Panc1 (cell line): ENCODE measurements at regions not wholly inside any gene's neighbourhood (a gene's known extent, or its start where the extent isn't known, plus 50 kb on each side); places are given as distances from the start of the nearest gene placed in this dataset.

Experiments
- ATAC-seq: fragments of 200-7000 bp; cut with Tn5 transposase; 2 replicates; pipeline ENCODE4 v1.9.1; 2020; ENCODE audit warnings: mild to moderate bottlenecking, moderate library complexity
- BruUV-seq: library from RNA; stranded (reverse); fragments of 400-500 nt; replicated peaks from 2 replicates; lab custom pipeline; 2021; lab: Mats Ljungman, UMichigan
- CTCF ChIA-PET: fragments of 300-600 bp; sonication (Branson Sonifier 250); formaldehyde crosslinking; loops from one replicate; lab custom pipeline; 2022; ENCODE audit warnings: antibody characterized with exemption; lab: Charles Lee
- POLR2A ChIA-PET: fragments of 300-600 bp; sonication (Branson Sonifier 250); formaldehyde crosslinking; loops from one replicate; lab custom pipeline; 2022; ENCODE audit warnings: antibody characterized with exemption; lab: Charles Lee
- DNase-seq: peaks from one replicate; pipeline ENCODE4 v3.0.0-alpha.2; 2010; ENCODE audit warnings: low read depth, low spot score
- H3K27ac ChIP-seq: 2 replicates; pipeline ENCODE4 v1.5.1; 2011; ENCODE audit warnings: mild to moderate bottlenecking, low read length, inconsistent platforms
- H3K27me3 ChIP-seq: fragments of 200-500 bp; sonication (Bioruptor generic); 2 replicates; pipeline ENCODE4 v1.6.0; 2014; ENCODE audit warnings: low read length, inconsistent platforms; ENCODE audit not compliant: control insufficient read depth, insufficient read depth
- H3K36me3 ChIP-seq: fragments of 200-500 bp; sonication (Bioruptor generic); 2 replicates; pipeline ENCODE4 v1.5.1; 2014; ENCODE audit warnings: inconsistent platforms, mild to moderate bottlenecking, low read length, moderate library complexity; ENCODE audit not compliant: control insufficient read depth, insufficient read depth
- H3K4me1 ChIP-seq: 2 replicates; pipeline ENCODE4 v1.5.1; 2011; ENCODE audit warnings: inconsistent platforms, mild to moderate bottlenecking, low read length, moderate library complexity; ENCODE audit not compliant: control insufficient read depth, insufficient read depth
- H3K4me3 ChIP-seq, 2 experiments: 2 replicates each; pipeline ENCODE4 v1.5.1; 2011 to 2012; ENCODE audit warnings: low read depth in 2 of 2, low read length in 2 of 2, mild to moderate bottlenecking in 2 of 2, inconsistent platforms in 1 of 2, moderate library complexity in 1 of 2
- H3K9me3 ChIP-seq: fragments of 200-500 bp; sonication (Bioruptor generic); 2 replicates; pipeline ENCODE4 v1.5.1; 2014; ENCODE audit warnings: low read depth, mild to moderate bottlenecking, inconsistent platforms, low read length, moderate library complexity; ENCODE audit not compliant: control insufficient read depth, insufficient read depth
- CTCF ChIP-seq: fragments of 450-650 bp; IDR thresholded peaks from 2 replicates; pipeline ENCODE4 v1.5.1; 2017; ENCODE audit warnings: mild to moderate bottlenecking
- POLR2AphosphoS5 ChIP-seq: IDR thresholded peaks from 2 replicates; pipeline ENCODE4 v1.6.1; 2012; ENCODE audit warnings: mild to moderate bottlenecking, low read depth, low read length, moderate library complexity
- SIN3A ChIP-seq: IDR thresholded peaks from 2 replicates; pipeline ENCODE4 v1.6.1; 2012; ENCODE audit warnings: low read depth, mild to moderate bottlenecking, low read length, moderate library complexity, borderline replicate concordance; ENCODE audit not compliant: insufficient read depth
- TCF7L2 ChIP-seq: IDR thresholded peaks from 2 replicates; pipeline ENCODE4 v1.6.1; 2011; ENCODE audit warnings: mild to moderate bottlenecking, low read depth, low read length, inconsistent platforms
- in situ Hi-C: cut with HindIII; loops from 2 replicates; pipeline ENCODE4 v1.10.0; 2016; ENCODE audit warnings: low sequenced_read_pairs, low pct_unique_long_range_greater_than_20kb
- intact Hi-C: fragments of 100-400 bp; cut with micrococcal nuclease; formaldehyde crosslinking; loops from one replicate; pipeline ENCODE4 v1.10.0; 2022; ENCODE audit not compliant: unreplicated experiment
- TF ChIP-seq, protein P1 (sequence below), 2 experiments: IDR thresholded peaks; 2 replicates each; pipeline ENCODE4 v1.6.1; 2011 to 2012; ENCODE audit warnings: low read depth in 2 of 2, control low read depth in 1 of 2, low read length in 1 of 2, mild to moderate bottlenecking in 1 of 2, moderate library complexity in 1 of 2; ENCODE audit not compliant: insufficient read depth in 1 of 2

DNA sequence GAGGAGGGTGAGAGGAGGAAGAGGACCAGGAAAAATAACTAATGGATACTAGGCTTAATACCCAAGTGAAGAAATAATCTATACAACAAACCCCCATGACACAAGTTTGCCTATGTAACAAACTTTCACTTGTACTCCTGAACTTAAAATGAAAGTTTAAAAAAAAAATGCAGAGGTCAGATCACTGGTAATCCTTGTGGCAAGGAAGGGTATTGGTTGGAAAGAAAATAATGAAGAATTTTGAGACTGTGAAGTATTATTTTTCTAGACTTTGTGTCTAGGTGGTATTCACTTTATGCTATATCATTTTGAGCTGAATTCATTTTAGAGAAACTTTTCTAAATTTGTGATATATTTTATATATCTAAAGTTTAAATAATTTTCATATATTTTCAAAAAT lies 547.5 kb downstream of the MMUT start:
- intact Hi-C loops = no loop called here
- Histone ChIP-seq H3K27me3 (no peaks in the 10 kb centered on the region), H3K27ac (no peak overlapping the region), H3K9me3 (no peaks in the 10 kb centered on the region), H3K4me1 (no peaks in the 10 kb centered on the region), H3K36me3 (no peaks in the 10 kb centered on the region), H3K4me3 (no peak overlapping the region)
- TF ChIP-seq CTCF = no peak
- TF ChIP-seq, protein P1, sequence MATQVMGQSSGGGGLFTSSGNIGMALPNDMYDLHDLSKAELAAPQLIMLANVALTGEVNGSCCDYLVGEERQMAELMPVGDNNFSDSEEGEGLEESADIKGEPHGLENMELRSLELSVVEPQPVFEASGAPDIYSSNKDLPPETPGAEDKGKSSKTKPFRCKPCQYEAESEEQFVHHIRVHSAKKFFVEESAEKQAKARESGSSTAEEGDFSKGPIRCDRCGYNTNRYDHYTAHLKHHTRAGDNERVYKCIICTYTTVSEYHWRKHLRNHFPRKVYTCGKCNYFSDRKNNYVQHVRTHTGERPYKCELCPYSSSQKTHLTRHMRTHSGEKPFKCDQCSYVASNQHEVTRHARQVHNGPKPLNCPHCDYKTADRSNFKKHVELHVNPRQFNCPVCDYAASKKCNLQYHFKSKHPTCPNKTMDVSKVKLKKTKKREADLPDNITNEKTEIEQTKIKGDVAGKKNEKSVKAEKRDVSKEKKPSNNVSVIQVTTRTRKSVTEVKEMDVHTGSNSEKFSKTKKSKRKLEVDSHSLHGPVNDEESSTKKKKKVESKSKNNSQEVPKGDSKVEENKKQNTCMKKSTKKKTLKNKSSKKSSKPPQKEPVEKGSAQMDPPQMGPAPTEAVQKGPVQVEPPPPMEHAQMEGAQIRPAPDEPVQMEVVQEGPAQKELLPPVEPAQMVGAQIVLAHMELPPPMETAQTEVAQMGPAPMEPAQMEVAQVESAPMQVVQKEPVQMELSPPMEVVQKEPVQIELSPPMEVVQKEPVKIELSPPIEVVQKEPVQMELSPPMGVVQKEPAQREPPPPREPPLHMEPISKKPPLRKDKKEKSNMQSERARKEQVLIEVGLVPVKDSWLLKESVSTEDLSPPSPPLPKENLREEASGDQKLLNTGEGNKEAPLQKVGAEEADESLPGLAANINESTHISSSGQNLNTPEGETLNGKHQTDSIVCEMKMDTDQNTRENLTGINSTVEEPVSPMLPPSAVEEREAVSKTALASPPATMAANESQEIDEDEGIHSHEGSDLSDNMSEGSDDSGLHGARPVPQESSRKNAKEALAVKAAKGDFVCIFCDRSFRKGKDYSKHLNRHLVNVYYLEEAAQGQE (IDR thresholded peaks at IDR 0.05; ENCODE audit: insufficient read depth in 1 of 2, low read depth in 2 of 2, low read length in 1 of 2) = no peak
- no peak for TF ChIP-seq POLR2AphosphoS5
- no peak for TF ChIP-seq TCF7L2
- TF ChIP-seq SIN3A = no peak
- DNase-seq (no peak), ATAC-seq (no peak)
- BruUV-seq = no TSS peak
- CTCF ChIA-PET = no interaction called here
- POLR2A ChIA-PET = no interaction called here
- in situ Hi-C loops = no loop called here

- intact Hi-C loops = no loop called here
These were observed 550.5 kb downstream of the MMUT start for GRCh38 chr6:48912503-48912902.

More at GRCh38 chr6:48912503-48912902, 550.5 kb downstream of the MMUT start:
- DNase-seq = no peak
- no peak for ATAC-seq
- TF ChIP-seq, protein P1 (IDR thresholded peaks at IDR 0.05; ENCODE audit: insufficient read depth in 1 of 2, low read depth in 2 of 2, low read length in 1 of 2) = no peak
- TF ChIP-seq TCF7L2 = no peak
- no peak for TF ChIP-seq POLR2AphosphoS5
- TF ChIP-seq CTCF = no peak
- no peak for TF ChIP-seq SIN3A
- Histone ChIP-seq H3K4me3 (no peak overlapping the region), H3K27ac (no peak overlapping the region), H3K36me3 (no peaks in the 10 kb centered on the region), H3K4me1 (no peaks in the 10 kb centered on the region), H3K27me3 (no peaks in the 10 kb centered on the region), H3K9me3 (no peaks in the 10 kb centered on the region)
- in situ Hi-C loops = no loop called here
- ChIA-PET POLR2A (no interaction called here), CTCF (no interaction called here)
- no TSS peak for BruUV-seq
